Adrenal gland (tissue), 5 donors: ENCODE measurements at regions not wholly inside any gene's neighbourhood (a gene's known extent, or its start where the extent isn't known, plus 50 kb on each side); places are given as distances from the start of the nearest gene placed in this dataset.

ENCODE experiments used
- POLR2A ChIP-seq, 2 donors: fragments of 450-650 bp; IDR thresholded peaks; one replicate each; pipeline ENCODE4 v1.6.1; 2017; ENCODE audit warnings: antibody characterized with exemption in 2 of 2, mild to moderate bottlenecking in 2 of 2, moderate library complexity in 1 of 2
- TF ChIP-seq, protein P1 (sequence below), 6 experiments: fragments of 450-650 bp in 4 of 6; fragments of 200-600 bp in 2 of 6; sonication (generic) in 1 of 6; IDR thresholded peaks; 1 replicate in 5 of 6; 2 replicates in 1 of 6; pipeline versions ENCODE4 v1.5.1 to v1.8.0; 2016 to 2021; ENCODE audit warnings: antibody characterized with exemption in 6 of 6, mild to moderate bottlenecking in 2 of 6, moderate library complexity in 1 of 6
- donor health status: DM: no; HTN: no; CAD: no.

- no peak for TF ChIP-seq POLR2A (IDR thresholded peaks at IDR 0.05)
- TF ChIP-seq, protein P1, sequence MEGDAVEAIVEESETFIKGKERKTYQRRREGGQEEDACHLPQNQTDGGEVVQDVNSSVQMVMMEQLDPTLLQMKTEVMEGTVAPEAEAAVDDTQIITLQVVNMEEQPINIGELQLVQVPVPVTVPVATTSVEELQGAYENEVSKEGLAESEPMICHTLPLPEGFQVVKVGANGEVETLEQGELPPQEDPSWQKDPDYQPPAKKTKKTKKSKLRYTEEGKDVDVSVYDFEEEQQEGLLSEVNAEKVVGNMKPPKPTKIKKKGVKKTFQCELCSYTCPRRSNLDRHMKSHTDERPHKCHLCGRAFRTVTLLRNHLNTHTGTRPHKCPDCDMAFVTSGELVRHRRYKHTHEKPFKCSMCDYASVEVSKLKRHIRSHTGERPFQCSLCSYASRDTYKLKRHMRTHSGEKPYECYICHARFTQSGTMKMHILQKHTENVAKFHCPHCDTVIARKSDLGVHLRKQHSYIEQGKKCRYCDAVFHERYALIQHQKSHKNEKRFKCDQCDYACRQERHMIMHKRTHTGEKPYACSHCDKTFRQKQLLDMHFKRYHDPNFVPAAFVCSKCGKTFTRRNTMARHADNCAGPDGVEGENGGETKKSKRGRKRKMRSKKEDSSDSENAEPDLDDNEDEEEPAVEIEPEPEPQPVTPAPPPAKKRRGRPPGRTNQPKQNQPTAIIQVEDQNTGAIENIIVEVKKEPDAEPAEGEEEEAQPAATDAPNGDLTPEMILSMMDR (IDR thresholded peaks at IDR 0.05), result no peak
Observed at GRCh38 chr5:85703296-85703695, 914.4 kb upstream of the COX7C start.
